WTC11 (cell line): ENCODE measurements at regions not wholly inside any gene's neighbourhood (a gene's known extent, or its start where the extent isn't known, plus 50 kb on each side); places are given as distances from the start of the nearest gene placed in this dataset.

ENCODE experiments used
- FOXJ3 ChIP-seq: sonication (generic); formaldehyde crosslinking; IDR thresholded peaks from 2 replicates; pipeline ENCODE4 v1.9.0; 2021; ENCODE audit warnings: missing genetic modification reagents, mild to moderate bottlenecking, borderline replicate concordance
- JUN ChIP-seq: sonication (generic); formaldehyde crosslinking; IDR thresholded peaks from 2 replicates; pipeline ENCODE4 v1.8.0; 2023; ENCODE audit warnings: mild to moderate bottlenecking, missing genetic modification reagents
- NR3C1 ChIP-seq: sonication (generic); formaldehyde crosslinking; conservative IDR thresholded peaks from 2 replicates; pipeline ENCODE4 v1.8.1; 2023; ENCODE audit warnings: low read depth, mild to moderate bottlenecking, missing genetic modification reagents
- TP53 ChIP-seq: sonication (generic); formaldehyde crosslinking; IDR thresholded peaks from 2 replicates; pipeline ENCODE4 v1.8.1; 2023; ENCODE audit warnings: mild to moderate bottlenecking, missing genetic modification reagents
- TF ChIP-seq, protein P1 (sequence below): sonication (generic); formaldehyde crosslinking; IDR thresholded peaks from 2 replicates; pipeline ENCODE4 v1.8.1; 2023; ENCODE audit warnings: mild to moderate bottlenecking, missing genetic modification reagents, moderate library complexity
- TF ChIP-seq, protein P2 (sequence below): fragments of 200-600 bp; IDR thresholded peaks from 2 replicates; pipeline ENCODE4 v1.8.0; 2022; ENCODE audit warnings: antibody characterized with exemption
- TF ChIP-seq, protein P3 (sequence below): sonication (generic); formaldehyde crosslinking; IDR thresholded peaks from 2 replicates; pipeline ENCODE4 v1.8.1; 2022; ENCODE audit warnings: missing genetic modification reagents, borderline replicate concordance
- TF ChIP-seq, protein P4 (sequence below): sonication (generic); formaldehyde crosslinking; IDR thresholded peaks from 2 replicates; pipeline ENCODE4 v1.8.0; 2022; ENCODE audit warnings: missing genetic modification reagents

DNA sequence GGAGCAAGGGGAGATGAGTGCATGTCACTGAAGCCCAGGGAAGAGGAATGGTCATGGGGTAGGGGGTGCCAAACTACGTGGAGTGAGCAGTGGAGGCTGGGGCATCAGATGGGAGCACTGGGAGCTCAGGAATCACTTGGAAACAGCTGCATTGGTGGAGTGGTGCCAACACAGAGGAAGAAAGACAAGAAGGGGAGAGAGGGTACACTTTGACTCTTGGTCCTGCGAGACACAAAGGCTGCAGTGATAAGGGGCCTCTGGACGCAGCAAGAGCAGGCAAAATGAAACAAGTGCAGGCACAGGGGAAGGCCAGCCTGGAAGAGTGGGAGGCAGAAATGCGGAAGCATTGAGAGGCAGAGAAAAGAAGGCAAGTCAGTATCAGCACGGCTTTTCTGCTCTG is 134.7 kb upstream of the SMIM21 start:
- TF ChIP-seq, protein P1, sequence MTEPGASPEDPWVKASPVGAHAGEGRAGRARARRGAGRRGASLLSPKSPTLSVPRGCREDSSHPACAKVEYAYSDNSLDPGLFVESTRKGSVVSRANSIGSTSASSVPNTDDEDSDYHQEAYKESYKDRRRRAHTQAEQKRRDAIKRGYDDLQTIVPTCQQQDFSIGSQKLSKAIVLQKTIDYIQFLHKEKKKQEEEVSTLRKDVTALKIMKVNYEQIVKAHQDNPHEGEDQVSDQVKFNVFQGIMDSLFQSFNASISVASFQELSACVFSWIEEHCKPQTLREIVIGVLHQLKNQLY: no peak
- TF ChIP-seq NR3C1 (CRISPR knock-in tag): no peak
- TF ChIP-seq, protein P2, sequence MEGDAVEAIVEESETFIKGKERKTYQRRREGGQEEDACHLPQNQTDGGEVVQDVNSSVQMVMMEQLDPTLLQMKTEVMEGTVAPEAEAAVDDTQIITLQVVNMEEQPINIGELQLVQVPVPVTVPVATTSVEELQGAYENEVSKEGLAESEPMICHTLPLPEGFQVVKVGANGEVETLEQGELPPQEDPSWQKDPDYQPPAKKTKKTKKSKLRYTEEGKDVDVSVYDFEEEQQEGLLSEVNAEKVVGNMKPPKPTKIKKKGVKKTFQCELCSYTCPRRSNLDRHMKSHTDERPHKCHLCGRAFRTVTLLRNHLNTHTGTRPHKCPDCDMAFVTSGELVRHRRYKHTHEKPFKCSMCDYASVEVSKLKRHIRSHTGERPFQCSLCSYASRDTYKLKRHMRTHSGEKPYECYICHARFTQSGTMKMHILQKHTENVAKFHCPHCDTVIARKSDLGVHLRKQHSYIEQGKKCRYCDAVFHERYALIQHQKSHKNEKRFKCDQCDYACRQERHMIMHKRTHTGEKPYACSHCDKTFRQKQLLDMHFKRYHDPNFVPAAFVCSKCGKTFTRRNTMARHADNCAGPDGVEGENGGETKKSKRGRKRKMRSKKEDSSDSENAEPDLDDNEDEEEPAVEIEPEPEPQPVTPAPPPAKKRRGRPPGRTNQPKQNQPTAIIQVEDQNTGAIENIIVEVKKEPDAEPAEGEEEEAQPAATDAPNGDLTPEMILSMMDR: no peak
- TF ChIP-seq TP53: no peak
- TF ChIP-seq, protein P3, sequence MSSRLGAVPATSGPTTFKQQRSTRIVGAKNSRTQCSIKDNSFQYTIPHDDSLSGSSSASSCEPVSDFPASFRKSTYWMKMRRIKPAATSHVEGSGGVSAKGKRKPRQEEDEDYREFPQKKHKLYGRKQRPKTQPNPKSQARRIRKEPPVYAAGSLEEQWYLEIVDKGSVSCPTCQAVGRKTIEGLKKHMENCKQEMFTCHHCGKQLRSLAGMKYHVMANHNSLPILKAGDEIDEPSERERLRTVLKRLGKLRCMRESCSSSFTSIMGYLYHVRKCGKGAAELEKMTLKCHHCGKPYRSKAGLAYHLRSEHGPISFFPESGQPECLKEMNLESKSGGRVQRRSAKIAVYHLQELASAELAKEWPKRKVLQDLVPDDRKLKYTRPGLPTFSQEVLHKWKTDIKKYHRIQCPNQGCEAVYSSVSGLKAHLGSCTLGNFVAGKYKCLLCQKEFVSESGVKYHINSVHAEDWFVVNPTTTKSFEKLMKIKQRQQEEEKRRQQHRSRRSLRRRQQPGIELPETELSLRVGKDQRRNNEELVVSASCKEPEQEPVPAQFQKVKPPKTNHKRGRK: no peak
- TF ChIP-seq JUN (CRISPR knock-in tag): no peak
- no peak for TF ChIP-seq FOXJ3 (CRISPR knock-in tag)
- TF ChIP-seq, protein P4, sequence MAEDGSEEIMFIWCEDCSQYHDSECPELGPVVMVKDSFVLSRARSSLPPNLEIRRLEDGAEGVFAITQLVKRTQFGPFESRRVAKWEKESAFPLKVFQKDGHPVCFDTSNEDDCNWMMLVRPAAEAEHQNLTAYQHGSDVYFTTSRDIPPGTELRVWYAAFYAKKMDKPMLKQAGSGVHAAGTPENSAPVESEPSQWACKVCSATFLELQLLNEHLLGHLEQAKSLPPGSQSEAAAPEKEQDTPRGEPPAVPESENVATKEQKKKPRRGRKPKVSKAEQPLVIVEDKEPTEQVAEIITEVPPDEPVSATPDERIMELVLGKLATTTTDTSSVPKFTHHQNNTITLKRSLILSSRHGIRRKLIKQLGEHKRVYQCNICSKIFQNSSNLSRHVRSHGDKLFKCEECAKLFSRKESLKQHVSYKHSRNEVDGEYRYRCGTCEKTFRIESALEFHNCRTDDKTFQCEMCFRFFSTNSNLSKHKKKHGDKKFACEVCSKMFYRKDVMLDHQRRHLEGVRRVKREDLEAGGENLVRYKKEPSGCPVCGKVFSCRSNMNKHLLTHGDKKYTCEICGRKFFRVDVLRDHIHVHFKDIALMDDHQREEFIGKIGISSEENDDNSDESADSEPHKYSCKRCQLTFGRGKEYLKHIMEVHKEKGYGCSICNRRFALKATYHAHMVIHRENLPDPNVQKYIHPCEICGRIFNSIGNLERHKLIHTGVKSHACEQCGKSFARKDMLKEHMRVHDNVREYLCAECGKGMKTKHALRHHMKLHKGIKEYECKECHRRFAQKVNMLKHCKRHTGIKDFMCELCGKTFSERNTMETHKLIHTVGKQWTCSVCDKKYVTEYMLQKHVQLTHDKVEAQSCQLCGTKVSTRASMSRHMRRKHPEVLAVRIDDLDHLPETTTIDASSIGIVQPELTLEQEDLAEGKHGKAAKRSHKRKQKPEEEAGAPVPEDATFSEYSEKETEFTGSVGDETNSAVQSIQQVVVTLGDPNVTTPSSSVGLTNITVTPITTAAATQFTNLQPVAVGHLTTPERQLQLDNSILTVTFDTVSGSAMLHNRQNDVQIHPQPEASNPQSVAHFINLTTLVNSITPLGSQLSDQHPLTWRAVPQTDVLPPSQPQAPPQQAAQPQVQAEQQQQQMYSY: no peak
